OCI-LY1 (cell line): ENCODE measurements at regions not wholly inside any gene's neighbourhood (a gene's known extent, or its start where the extent isn't known, plus 50 kb on each side); places are given as distances from the start of the nearest gene placed in this dataset.

ENCODE experiments used
- H2AFZ ChIP-seq: fragments of 200-600 bp; sonication (generic), shearing (Covaris generic); 2 replicates; pipeline ENCODE4 v1.6.0; 2014; ENCODE audit warnings: antibody characterized with exemption, mild to moderate bottlenecking, low read length
- H3F3A ChIP-seq: fragments of 200-600 bp; sonication (generic), shearing (Covaris generic); 2 replicates; pipeline ENCODE4 v1.6.0; 2014; ENCODE audit warnings: mild to moderate bottlenecking, antibody characterized with exemption, low read length, moderate library complexity; ENCODE audit not compliant: insufficient read depth
- H3K27ac ChIP-seq: fragments of 200-600 bp; sonication (generic); 2 replicates; pipeline ENCODE4 v1.5.1; 2014; ENCODE audit warnings: low read length, mixed run types, mild to moderate bottlenecking, low read depth; ENCODE audit not compliant: poor library complexity, severe bottlenecking
- H3K27me3 ChIP-seq: fragments of 200-600 bp; sonication (generic); 2 replicates; pipeline ENCODE4 v1.6.0; 2014; ENCODE audit warnings: antibody characterized with exemption, mild to moderate bottlenecking, low read length, moderate library complexity; ENCODE audit not compliant: insufficient read depth
- H3K36me3 ChIP-seq: fragments of 200-600 bp; sonication (generic); 2 replicates; pipeline ENCODE4 v1.6.1; 2014; ENCODE audit warnings: mild to moderate bottlenecking, antibody characterized with exemption, low read length, moderate library complexity, mixed read lengths; ENCODE audit not compliant: insufficient read depth
- H3K4me1 ChIP-seq: fragments of 200-600 bp; sonication (generic); 2 replicates; pipeline ENCODE4 v1.5.1; 2014; ENCODE audit warnings: mild to moderate bottlenecking, low read length, moderate library complexity; ENCODE audit not compliant: insufficient read depth, severe bottlenecking
- H3K4me2 ChIP-seq: fragments of 200-600 bp; sonication (generic), shearing (Covaris generic); 2 replicates; pipeline ENCODE4 v1.6.1; 2014; ENCODE audit warnings: low read length
- H3K4me3 ChIP-seq: fragments of 200-600 bp; sonication (generic); 2 replicates; pipeline ENCODE4 v1.5.1; 2014; ENCODE audit warnings: low read length, low read depth, mild to moderate bottlenecking, mixed read lengths; ENCODE audit not compliant: poor library complexity, severe bottlenecking
- H3K79me2 ChIP-seq: fragments of 200-600 bp; shearing (Covaris generic); 2 replicates; pipeline ENCODE4 v1.6.1; 2016; ENCODE audit warnings: mixed run types, low read length, mixed read lengths; ENCODE audit not compliant: insufficient read depth
- H3K9ac ChIP-seq: fragments of 200-600 bp; sonication (generic), shearing (Covaris generic); 2 replicates; pipeline ENCODE4 v1.6.1; 2014; ENCODE audit warnings: mild to moderate bottlenecking, low read length, mixed read lengths
- H3K9me2 ChIP-seq: fragments of 200-600 bp; sonication (generic), shearing (Covaris generic); 2 replicates; pipeline ENCODE4 v1.6.1; 2014; ENCODE audit warnings: low read depth, mild to moderate bottlenecking, low read length, mixed read lengths
- H3K9me3 ChIP-seq: fragments of 200-600 bp; shearing (Covaris generic); 2 replicates; pipeline ENCODE4 v1.6.1; 2014; ENCODE audit warnings: low read length, mixed read lengths
- H4K20me1 ChIP-seq: fragments of 200-600 bp; sonication (generic), shearing (Covaris generic); 2 replicates; pipeline ENCODE4 v1.6.0; 2016; ENCODE audit warnings: mild to moderate bottlenecking, low read length; ENCODE audit not compliant: insufficient read depth
- EZH2 ChIP-seq: fragments of 200-600 bp; sonication (generic), shearing (Covaris generic); IDR thresholded peaks from 2 replicates; pipeline ENCODE4 v1.8.0; 2017; ENCODE audit warnings: borderline replicate concordance, mixed run types, mild to moderate bottlenecking, antibody characterized with exemption, low read length, moderate library complexity, mixed read lengths
- TF ChIP-seq, protein P1 (sequence below): fragments of 200-600 bp; sonication (generic), shearing (Covaris generic); IDR thresholded peaks from 2 replicates; pipeline ENCODE4 v1.5.1; 2017; ENCODE audit warnings: mild to moderate bottlenecking, antibody characterized with exemption, low read length, moderate library complexity, mixed read lengths

DNA sequence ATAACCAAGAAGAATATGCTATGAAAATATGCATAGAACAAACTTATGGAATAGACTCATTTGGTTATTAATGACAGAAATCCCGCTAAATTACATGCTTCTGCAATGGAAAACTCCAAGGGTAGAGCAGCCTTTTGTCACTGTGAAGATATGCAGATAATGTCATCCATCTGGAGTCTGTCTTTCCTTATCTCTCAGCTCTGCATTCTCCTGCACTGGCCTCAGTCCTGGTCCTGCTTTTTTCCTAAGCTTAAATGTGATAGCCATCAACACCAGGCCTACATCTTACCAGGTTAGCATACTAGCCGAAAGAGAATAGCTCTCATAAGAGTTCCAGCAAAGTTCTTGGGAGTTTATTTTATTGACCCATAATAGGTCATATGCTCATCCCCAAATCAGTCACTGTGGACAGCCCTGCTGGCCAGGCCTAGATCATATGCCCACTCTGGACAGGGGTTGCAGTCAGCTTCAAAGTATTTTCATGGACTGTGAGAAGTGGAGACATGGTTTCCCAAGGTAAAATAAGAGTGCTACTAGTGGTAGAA, 86.5 kb upstream of the LEF1 start:
- H3F3A ChIP-seq: no peaks in the 10 kb centered on the region
- no peak overlapping the region for H2AFZ ChIP-seq
- H3K27ac ChIP-seq: no peak overlapping the region
- no peak overlapping the region for H3K9ac ChIP-seq
- H3K27me3 ChIP-seq: no peaks in the 10 kb centered on the region
- H3K9me2 ChIP-seq: no peaks in the 10 kb centered on the region
- no peaks in the 10 kb centered on the region for H3K9me3 ChIP-seq
- H3K4me2 ChIP-seq: no peak overlapping the region
- TF ChIP-seq EZH2: no peak
- TF ChIP-seq, protein P1, sequence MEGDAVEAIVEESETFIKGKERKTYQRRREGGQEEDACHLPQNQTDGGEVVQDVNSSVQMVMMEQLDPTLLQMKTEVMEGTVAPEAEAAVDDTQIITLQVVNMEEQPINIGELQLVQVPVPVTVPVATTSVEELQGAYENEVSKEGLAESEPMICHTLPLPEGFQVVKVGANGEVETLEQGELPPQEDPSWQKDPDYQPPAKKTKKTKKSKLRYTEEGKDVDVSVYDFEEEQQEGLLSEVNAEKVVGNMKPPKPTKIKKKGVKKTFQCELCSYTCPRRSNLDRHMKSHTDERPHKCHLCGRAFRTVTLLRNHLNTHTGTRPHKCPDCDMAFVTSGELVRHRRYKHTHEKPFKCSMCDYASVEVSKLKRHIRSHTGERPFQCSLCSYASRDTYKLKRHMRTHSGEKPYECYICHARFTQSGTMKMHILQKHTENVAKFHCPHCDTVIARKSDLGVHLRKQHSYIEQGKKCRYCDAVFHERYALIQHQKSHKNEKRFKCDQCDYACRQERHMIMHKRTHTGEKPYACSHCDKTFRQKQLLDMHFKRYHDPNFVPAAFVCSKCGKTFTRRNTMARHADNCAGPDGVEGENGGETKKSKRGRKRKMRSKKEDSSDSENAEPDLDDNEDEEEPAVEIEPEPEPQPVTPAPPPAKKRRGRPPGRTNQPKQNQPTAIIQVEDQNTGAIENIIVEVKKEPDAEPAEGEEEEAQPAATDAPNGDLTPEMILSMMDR: no peak
- H3K36me3 ChIP-seq: no peaks in the 10 kb centered on the region
- H3K4me1 ChIP-seq: no peaks in the 10 kb centered on the region
- no peaks in the 10 kb centered on the region for H3K79me2 ChIP-seq
- no peak overlapping the region for H3K4me3 ChIP-seq
- no peaks in the 10 kb centered on the region for H4K20me1 ChIP-seq

DNA sequence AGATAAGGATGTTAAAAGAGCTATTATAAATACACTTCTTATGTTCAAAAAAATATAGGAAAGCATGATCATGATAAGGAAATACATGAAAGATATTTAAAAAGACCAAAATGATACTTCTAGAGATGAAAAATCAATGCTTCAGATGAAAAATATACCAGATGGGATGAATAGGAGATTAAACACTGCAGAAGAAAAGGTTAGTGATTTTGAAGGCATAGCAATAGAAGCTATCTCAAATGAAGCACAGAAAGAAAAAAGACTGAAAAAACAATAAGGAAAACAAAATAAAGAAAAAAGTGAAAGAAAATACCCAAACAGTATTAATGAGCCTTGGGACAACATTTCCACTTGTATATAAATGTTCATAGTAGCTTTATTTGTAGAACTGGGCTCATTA, 80.7 kb upstream of the LEF1 start:
- no peaks in the 10 kb centered on the region for H3K79me2 ChIP-seq
- H3F3A ChIP-seq: no peaks in the 10 kb centered on the region

DNA sequence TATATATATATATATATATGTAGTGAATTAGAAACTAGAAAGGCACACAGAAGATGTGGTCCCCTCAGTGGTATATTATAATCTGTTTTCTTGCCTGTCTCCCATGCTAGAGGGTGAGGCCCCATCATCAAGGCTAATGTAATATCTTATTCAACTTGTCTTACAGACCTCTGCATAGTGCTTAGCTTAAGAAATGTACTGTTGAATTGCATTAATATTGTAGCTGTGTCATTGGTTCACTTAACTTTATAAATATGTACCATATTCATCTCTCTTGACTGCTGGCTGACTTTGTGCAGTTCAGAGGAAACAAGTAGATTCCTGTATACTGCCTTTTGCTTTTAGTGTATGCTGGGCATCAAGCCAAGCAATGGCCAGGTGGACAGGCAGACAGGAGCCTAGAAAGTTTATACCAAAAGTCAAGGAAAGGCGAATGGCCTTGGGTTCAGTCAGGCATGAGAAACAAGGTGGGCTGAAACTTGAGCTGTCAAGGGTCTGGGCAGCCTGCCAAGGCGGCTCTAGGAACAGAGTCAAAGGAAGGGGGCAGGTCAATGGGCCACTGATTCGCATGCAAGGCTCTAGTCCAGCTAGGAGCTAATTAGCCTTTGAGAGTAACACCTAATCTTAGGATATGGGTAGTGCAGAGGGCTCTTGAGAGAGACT, 78.8 kb upstream of the LEF1 start:
- H3K9ac ChIP-seq: no peak overlapping the region
- H3F3A ChIP-seq: no peaks in the 10 kb centered on the region
- no peaks in the 10 kb centered on the region for H3K79me2 ChIP-seq
- no peaks in the 10 kb centered on the region for H3K36me3 ChIP-seq
- H3K4me1 ChIP-seq: no peaks in the 10 kb centered on the region
- H3K4me2 ChIP-seq: no peak overlapping the region
- TF ChIP-seq EZH2: no peak
- no peaks in the 10 kb centered on the region; the same call in 1 of the 2 replicates for H3K9me3 ChIP-seq
- H2AFZ ChIP-seq: no peak overlapping the region
- 0 out of 2 replicates have a peak, but pooled peaks cover 3% of the 10 kb centered on the region for H3K27me3 ChIP-seq
- H3K4me3 ChIP-seq: no peak overlapping the region
- H4K20me1 ChIP-seq: no peaks in the 10 kb centered on the region
- no peaks in the 10 kb centered on the region for H3K9me2 ChIP-seq
- H3K27ac ChIP-seq: no peak overlapping the region

More for the DNA sequence above, 80.7 kb upstream of the LEF1 start:
- Histone ChIP-seq H3K27me3 (0 out of 2 replicates have a peak, but pooled peaks cover 3% of the 10 kb centered on the region), H3K4me3 (no peak overlapping the region), H3K4me1 (no peaks in the 10 kb centered on the region), H3K9me3 (no peaks in the 10 kb centered on the region; the same call in 1 of the 2 replicates), H3K9me2 (no peaks in the 10 kb centered on the region), H3K27ac (no peak overlapping the region), H3K9ac (no peak overlapping the region), H3K4me2 (no peak overlapping the region), H3K36me3 (no peaks in the 10 kb centered on the region), H2AFZ (no peak overlapping the region), H4K20me1 (no peaks in the 10 kb centered on the region)
- TF ChIP-seq, protein P1: no peak
- no peak for TF ChIP-seq EZH2
